D721Med (cell line): ENCODE measurements at regions not wholly inside any gene's neighbourhood (a gene's known extent, or its start where the extent isn't known, plus 50 kb on each side); places are given as distances from the start of the nearest gene placed in this dataset.

Experiments used
- DNase-seq: peaks from one replicate; pipeline ENCODE4 v3.0.0; 2011; ENCODE audit warnings: low spot score; ENCODE audit not compliant: insufficient read length
- FAIRE-seq: peaks from 2 replicates; lab custom pipeline; 2011; peaks lifted over from hg19 to GRCh38; lab: Jason Lieb, UNC
- TF ChIP-seq, protein P1 (sequence below): IDR thresholded peaks from 2 replicates; pipeline ENCODE4 v1.5.1; 2012; ENCODE audit warnings: mild to moderate bottlenecking, control low read depth; ENCODE audit not compliant: insufficient read depth; ENCODE audit errors: missing control alignments

DNA sequence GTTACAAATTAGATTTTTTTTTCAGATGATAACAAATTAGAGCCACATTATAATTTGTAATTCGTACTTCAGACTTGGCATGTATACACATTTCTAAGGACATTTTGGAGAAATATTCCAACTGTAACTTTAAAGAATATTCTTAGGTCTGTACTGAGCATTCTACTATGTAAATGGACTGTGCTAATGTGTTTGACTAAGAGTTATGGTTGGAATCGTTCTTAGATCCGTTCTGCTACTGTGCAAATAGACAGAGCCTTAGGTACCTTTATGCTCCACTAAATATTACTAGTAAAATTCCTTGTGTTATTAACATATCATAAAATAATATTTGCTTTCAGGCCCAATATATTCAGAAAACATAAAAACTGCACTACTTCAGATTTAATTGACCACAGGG is 1180.0 kb upstream of the TENM3 start:
- TF ChIP-seq, protein P1, sequence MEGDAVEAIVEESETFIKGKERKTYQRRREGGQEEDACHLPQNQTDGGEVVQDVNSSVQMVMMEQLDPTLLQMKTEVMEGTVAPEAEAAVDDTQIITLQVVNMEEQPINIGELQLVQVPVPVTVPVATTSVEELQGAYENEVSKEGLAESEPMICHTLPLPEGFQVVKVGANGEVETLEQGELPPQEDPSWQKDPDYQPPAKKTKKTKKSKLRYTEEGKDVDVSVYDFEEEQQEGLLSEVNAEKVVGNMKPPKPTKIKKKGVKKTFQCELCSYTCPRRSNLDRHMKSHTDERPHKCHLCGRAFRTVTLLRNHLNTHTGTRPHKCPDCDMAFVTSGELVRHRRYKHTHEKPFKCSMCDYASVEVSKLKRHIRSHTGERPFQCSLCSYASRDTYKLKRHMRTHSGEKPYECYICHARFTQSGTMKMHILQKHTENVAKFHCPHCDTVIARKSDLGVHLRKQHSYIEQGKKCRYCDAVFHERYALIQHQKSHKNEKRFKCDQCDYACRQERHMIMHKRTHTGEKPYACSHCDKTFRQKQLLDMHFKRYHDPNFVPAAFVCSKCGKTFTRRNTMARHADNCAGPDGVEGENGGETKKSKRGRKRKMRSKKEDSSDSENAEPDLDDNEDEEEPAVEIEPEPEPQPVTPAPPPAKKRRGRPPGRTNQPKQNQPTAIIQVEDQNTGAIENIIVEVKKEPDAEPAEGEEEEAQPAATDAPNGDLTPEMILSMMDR = no peak
- no peak for DNase-seq
- no peak for FAIRE-seq

DNA sequence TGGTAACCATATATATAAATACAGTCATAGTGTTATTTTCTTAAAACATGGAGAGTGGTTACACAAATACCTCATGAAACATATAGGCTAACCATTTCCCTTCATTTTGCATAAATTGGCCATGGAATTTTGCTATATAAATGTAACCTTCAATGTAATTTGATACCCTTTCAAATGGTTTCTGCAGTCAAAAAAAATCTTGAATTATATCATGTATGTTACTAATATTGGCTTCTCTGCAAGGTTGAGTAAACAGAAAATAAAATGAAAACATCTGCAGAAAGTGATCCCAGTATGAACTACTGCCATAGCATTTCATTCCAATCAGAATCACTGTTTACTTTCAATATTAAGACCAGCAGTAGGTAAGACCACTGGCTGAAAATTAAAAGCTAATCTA is 1165.9 kb upstream of the TENM3 start:
- TF ChIP-seq, protein P1 = no peak
- no peak for DNase-seq
- FAIRE-seq = no peak

DNA sequence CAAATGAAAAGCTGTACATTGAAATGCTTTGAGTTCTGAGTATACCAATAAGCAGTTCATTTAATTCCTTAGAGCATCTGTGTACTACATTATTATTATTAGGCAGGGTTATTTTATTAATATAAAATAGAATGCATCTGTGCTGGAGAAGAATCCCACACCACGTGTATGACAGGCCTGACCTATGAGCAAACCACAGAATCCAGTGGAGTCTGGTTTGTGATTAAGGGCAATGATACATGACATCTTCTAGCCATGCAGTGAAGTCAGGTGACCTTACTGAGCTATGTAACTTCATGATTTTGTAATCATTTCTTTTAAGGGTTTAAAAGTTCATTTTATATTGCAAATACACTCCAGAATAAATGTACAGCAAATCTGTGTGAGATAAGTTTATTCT is 1165.0 kb upstream of the TENM3 start:
- TF ChIP-seq, protein P1 = no peak
- no peak for DNase-seq
- no peak for FAIRE-seq

DNA sequence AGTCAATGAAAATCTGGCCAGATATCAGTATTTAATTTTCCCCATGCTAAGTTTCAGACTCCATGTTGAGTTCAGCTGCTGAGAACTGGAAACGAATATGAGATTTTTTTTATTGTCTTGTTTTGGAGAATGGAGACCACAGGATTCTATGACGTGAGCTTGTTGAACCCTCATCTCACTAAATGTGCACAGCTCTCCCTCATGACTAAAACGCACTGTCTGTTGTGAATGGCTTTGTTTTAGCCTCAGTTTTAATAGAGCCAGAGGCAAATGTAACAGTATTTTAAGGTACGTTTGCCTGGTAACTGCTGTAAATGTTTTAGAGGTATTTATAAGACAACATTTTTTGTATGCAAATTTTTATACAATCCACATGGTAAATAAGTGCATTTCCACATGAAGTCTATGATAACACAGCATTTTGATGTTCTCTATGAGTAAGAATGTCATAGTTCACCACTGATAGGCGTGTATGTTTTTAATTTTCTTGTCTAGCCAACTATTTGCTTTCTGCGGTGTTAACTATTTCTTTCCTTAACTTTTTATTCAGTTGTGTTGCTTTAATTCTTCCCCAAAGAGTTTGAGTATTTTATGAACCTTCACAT is 1159.3 kb upstream of the TENM3 start:
- DNase-seq (no peak), FAIRE-seq (no peak)
- TF ChIP-seq, protein P1 = no peak

DNA sequence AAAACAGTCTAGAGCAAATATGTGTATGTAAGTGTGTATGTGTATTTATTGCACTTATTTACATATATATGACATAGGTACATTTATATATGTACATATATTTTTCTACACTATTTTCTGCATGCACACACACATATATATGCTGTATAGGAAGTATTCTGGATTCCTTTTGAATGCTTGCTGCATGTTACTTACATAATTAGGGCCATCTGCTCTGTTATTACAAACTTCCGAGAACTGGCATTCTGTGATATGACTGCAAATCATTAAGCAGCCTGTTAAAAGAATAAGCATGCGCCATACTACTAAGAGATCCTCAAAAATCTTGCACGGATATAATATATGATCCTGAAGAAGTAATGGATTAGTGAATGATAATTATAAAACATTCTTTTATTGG is 1157.6 kb upstream of the TENM3 start:
- TF ChIP-seq, protein P1 = no peak
- DNase-seq = no peak
- no peak for FAIRE-seq

DNA sequence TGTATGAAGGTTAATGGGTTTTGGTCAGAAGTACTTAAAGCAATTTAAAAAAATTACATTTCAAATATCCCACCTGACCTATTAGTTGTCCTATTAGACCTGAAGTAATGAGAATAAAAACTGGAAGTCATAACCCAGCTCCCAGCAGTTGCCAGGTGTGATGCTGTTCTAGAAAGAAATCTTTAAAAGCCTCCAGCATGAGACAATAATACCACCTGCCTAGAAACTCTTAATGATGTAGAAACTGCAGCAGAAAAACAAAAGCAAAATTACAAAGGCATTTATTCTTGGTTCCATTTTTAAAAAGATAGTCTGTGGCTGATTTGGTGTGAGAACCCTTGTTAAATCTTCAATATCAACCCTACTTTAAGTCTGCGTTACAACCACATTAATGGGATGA is 1137.7 kb upstream of the TENM3 start:
- TF ChIP-seq, protein P1 = no peak
- FAIRE-seq (no peak), DNase-seq (no peak)

DNA sequence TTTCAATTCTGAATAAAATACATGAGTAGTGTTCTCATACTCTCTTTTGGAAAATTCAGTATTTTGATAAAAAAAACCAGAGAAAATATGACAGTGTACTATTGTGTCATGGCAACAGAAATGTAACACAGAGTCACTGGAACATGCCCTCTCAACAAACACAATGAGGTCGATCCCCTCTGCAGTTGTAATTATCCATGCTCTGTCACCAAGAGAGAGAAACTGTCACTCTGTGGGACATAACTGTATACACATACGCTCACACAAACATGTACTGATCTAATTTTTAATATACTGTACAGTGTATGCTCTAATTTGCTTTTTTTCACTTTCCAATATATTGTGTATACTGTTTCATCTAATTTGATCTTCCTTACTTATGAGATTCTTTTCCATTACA is 1136.8 kb upstream of the TENM3 start:
- TF ChIP-seq, protein P1 = no peak
- no peak for DNase-seq
- FAIRE-seq = no peak
